ENCODE measurements at regions not wholly inside any gene's neighbourhood (a gene's known extent, or its start where the extent isn't known, plus 50 kb on each side); places are given as distances from the start of the nearest gene placed in this dataset.

DNA sequence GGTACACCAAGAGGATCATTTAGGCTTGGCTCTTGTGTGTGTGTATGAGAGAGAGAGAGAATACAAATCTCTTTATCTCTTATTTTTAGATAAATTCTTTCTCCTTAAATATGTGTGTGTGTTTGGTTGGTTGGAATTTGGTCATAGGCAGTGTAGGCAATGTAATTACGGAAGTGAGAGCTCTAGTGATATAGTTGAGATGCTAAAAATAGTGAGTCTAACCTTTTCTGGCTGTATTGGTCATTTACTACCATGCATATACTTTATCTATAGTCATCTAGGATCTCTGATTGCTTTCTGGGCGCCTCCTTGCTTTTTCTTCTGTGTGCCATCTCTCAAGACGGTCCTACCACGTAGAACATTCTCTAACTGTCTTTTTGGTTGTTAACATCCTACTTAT is 250.2 kb downstream of the NUF2 start:
- intact Hi-C loops (cut with micrococcal nuclease) (no loop called here), in situ Hi-C loops (cut with MboI; ENCODE audit: low sequenced_read_pairs) (no loop called here), dilution Hi-C loops (cut with HindIII; ENCODE audit: low sequenced_read_pairs, unreplicated experiment) (no loop called here)
- Histone ChIP-seq H3K56ac (ENCODE audit: extremely low read depth, insufficient read depth, low read length) (no peak overlapping the region), H3K27ac (ENCODE audit: insufficient read depth, low read length) (no peak overlapping the region), H2BK120ac (ENCODE audit: low read depth, low read length) (no peak overlapping the region), H4K8ac (ENCODE audit: low read depth in 2 of 2, low read length in 2 of 2) (no peak overlapping the region), H3K36me3 (ENCODE audit: control insufficient read depth, insufficient read depth, low read length) (no peaks in the 10 kb centered on the region), H3K18ac (ENCODE audit: low read depth, low read length) (no peak overlapping the region), H2AK5ac (ENCODE audit: low read depth, low read length) (no peak overlapping the region), H2BK5ac (ENCODE audit: low read depth, low read length, poor library complexity, severe bottlenecking) (no peak overlapping the region), H3K14ac (replicated peaks; ENCODE audit: low read depth, low read length) (no peak overlapping the region), H4K5ac (ENCODE audit: low read depth, low read length) (no peak overlapping the region), H3K9me1 (ENCODE audit: insufficient read depth, low read length) (no peaks in the 10 kb centered on the region), H3K9me3 (ENCODE audit: control insufficient read depth, insufficient read depth, low read length) (no peaks in the 10 kb centered on the region), H3K4me2 (ENCODE audit: low read depth, low read length) (no peak overlapping the region), H4K91ac (ENCODE audit: insufficient read depth, low read depth, low read length) (no peak overlapping the region), H2AFZ (replicated peaks; ENCODE audit: low read length, poor library complexity) (no peak overlapping the region), H3K23ac (ENCODE audit: low read depth, low read length) (no peak overlapping the region), H3K4me1 (ENCODE audit: control insufficient read depth, insufficient read depth, low read length) (no peaks in the 10 kb centered on the region), H2AK9ac (replicated peaks; ENCODE audit: low read depth, low read length, poor library complexity) (no peak overlapping the region), H3K27me3 (ENCODE audit: control insufficient read depth, insufficient read depth, low read length) (no peaks in the 10 kb centered on the region), H3K9ac (ENCODE audit: low read depth, low read length) (no peak overlapping the region), H4K20me1 (ENCODE audit: insufficient read depth, low read length) (no peaks in the 10 kb centered on the region), H3K79me1 (ENCODE audit: low read depth in 1 of 2, low read length in 2 of 2) (no peaks in the 10 kb centered on the region), H3K4ac (ENCODE audit: low read depth, low read length) (no peak overlapping the region), H3K4me3 (ENCODE audit: insufficient read depth, low read depth, low read length) (no peak overlapping the region), H2BK15ac (ENCODE audit: low read depth, low read length) (no peak overlapping the region), H2BK20ac (ENCODE audit: low read depth, low read length) (no peak overlapping the region)
- POLR2A ChIA-PET (ENCODE audit: unreplicated experiment) = no interaction called here
- TF ChIP-seq CHD1 (IDR thresholded peaks at IDR 0.05; ENCODE audit: low read depth, low read length) (no peak), POLR2A (IDR thresholded peaks at IDR 0.05; ENCODE audit: low read depth, low read length) (no peak), RCOR1 (IDR thresholded peaks at IDR 0.05; ENCODE audit: insufficient replicate concordance, low read length) (no peak), CTCF (conservative IDR thresholded peaks at IDR 0.05; ENCODE audit: low read depth, low read length) (no peak), BHLHE40 (IDR thresholded peaks at IDR 0.05; ENCODE audit: low read depth, low read length) (no peak), MAZ (IDR thresholded peaks at IDR 0.05; ENCODE audit: borderline replicate concordance, low read depth, low read length) (no peak)
- CTCF ChIA-PET = no interaction called here
- BruUV-seq (replicated peaks) = no TSS peak
- WGBS, 2 experiments (ENCODE audit: extremely low coverage in 2 of 2, insufficient read length in 1 of 2) = 33% methylated on average over 3 of the region's 4 CpGs; no CpG with 5 or more reads in 1 of the 2 experiments
- ATAC-seq (ENCODE audit: low read depth) (no peak), DNase-seq (no peak)

Data from IMR-90 (cell line).